SK-N-SH treated with all-trans-retinoic acid at 6 μM for 48 hours (cell line): ENCODE measurements at regions not wholly inside any gene's neighbourhood (a gene's known extent, or its start where the extent isn't known, plus 50 kb on each side); places are given as distances from the start of the nearest gene placed in this dataset.

Experiments
- ARNTL ChIP-seq: fragments of 450-650 bp; formaldehyde crosslinking; IDR thresholded peaks from 2 replicates; pipeline ENCODE4 v1.5.0; 2020; ENCODE audit warnings: low read depth, mild to moderate bottlenecking, moderate library complexity, borderline replicate concordance
- ESRRG ChIP-seq: fragments of 250-450 bp; sonication (Bioruptor Pico); IDR thresholded peaks from 2 replicates; pipeline ENCODE4 v1.6.1; 2021; ENCODE audit warnings: mild to moderate bottlenecking
- PATZ1 ChIP-seq: fragments of 250-450 bp; sonication (Bioruptor Pico); IDR thresholded peaks from 2 replicates; pipeline ENCODE4 v1.8.0; 2020; ENCODE audit warnings: mild to moderate bottlenecking, moderate library complexity, borderline replicate concordance
- POU6F1 ChIP-seq: fragments of 250-450 bp; sonication (Bioruptor Pico); IDR thresholded peaks from 2 replicates; pipeline ENCODE4 v1.8.0; 2021; ENCODE audit warnings: low read depth, mild to moderate bottlenecking, moderate library complexity, borderline replicate concordance
- PPARA ChIP-seq: fragments of 250-450 bp; sonication (Bioruptor Pico); IDR thresholded peaks from 2 replicates; pipeline ENCODE4 v1.5.0; 2020; ENCODE audit warnings: mild to moderate bottlenecking, borderline replicate concordance
- SNAI2 ChIP-seq: fragments of 250-450 bp; sonication (Bioruptor Pico); IDR thresholded peaks from 2 replicates; pipeline ENCODE4 v1.5.0; 2020; ENCODE audit warnings: mild to moderate bottlenecking, moderate library complexity
- TF ChIP-seq, protein P1 (sequence below): fragments of 250-450 bp; sonication (Bioruptor Pico); IDR thresholded peaks from 2 replicates; pipeline ENCODE4 v1.5.1; 2020; ENCODE audit warnings: low read depth, mild to moderate bottlenecking, moderate library complexity

DNA sequence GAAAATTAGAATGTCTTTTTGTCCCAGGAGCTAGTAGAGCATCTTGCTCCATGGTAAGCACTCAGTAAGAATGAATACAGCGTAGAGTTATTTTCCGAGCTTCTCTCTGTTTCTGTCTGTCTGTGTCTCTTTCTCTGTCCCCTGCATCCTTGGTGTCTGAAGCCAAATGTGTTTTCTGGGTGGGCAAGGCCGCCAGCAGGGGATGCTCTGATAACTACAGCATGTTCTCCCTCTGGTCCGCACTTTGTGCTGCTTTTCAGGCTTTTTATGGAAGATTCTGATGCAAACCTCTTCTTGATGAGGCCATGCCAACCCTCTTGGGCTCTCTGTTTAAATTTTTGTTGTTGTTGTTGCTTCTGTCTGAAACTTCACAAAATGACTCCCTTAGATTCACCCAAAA lies 142.8 kb upstream of the UBL3 start:
- TF ChIP-seq, protein P1, sequence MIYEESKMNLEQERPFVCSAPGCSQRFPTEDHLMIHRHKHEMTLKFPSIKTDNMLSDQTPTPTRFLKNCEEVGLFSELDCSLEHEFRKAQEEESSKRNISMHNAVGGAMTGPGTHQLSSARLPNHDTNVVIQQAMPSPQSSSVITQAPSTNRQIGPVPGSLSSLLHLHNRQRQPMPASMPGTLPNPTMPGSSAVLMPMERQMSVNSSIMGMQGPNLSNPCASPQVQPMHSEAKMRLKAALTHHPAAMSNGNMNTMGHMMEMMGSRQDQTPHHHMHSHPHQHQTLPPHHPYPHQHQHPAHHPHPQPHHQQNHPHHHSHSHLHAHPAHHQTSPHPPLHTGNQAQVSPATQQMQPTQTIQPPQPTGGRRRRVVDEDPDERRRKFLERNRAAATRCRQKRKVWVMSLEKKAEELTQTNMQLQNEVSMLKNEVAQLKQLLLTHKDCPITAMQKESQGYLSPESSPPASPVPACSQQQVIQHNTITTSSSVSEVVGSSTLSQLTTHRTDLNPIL: no peak
- TF ChIP-seq ARNTL (CRISPR knock-in tag) (no peak), PATZ1 (CRISPR knock-in tag) (no peak), POU6F1 (CRISPR knock-in tag) (no peak), PPARA (CRISPR knock-in tag) (no peak), ESRRG (no peak), SNAI2 (CRISPR knock-in tag) (no peak)
